GM12874 (cell line): ENCODE measurements at regions not wholly inside any gene's neighbourhood (a gene's known extent, or its start where the extent isn't known, plus 50 kb on each side); places are given as distances from the start of the nearest gene placed in this dataset.

Experiments used
- CTCF ChIP-seq: IDR thresholded peaks from 2 replicates; pipeline ENCODE4 v1.5.1; 2011; ENCODE audit warnings: low read depth, mild to moderate bottlenecking, control low read depth, low read length, moderate library complexity; ENCODE audit not compliant: insufficient read depth

GRCh38 chr6:1039191-1039590 lies 272.7 kb upstream of the FOXQ1 start:
- TF ChIP-seq CTCF, result no peak

GRCh38 chr6:1037430-1038202 lies 274.3 kb upstream of the FOXQ1 start:
- TF ChIP-seq CTCF, result no peak

GRCh38 chr6:1035401-1035800 lies 276.5 kb upstream of the FOXQ1 start:
- TF ChIP-seq CTCF, result no peak

GRCh38 chr6:1031720-1032119 lies 280.2 kb upstream of the FOXQ1 start:
- no peak for TF ChIP-seq CTCF

- TF ChIP-seq CTCF, result no peak
These were observed 282.8 kb upstream of the FOXQ1 start for GRCh38 chr6:1029141-1029540.

GRCh38 chr6:1028723-1029122 lies 283.2 kb upstream of the FOXQ1 start:
- TF ChIP-seq CTCF, result no peak

- no peak for TF ChIP-seq CTCF
These were observed 283.9 kb upstream of the FOXQ1 start for GRCh38 chr6:1027795-1028569.
